ENCODE measurements at regions not wholly inside any gene's neighbourhood (a gene's known extent, or its start where the extent isn't known, plus 50 kb on each side); places are given as distances from the start of the nearest gene placed in this dataset.

DNA sequence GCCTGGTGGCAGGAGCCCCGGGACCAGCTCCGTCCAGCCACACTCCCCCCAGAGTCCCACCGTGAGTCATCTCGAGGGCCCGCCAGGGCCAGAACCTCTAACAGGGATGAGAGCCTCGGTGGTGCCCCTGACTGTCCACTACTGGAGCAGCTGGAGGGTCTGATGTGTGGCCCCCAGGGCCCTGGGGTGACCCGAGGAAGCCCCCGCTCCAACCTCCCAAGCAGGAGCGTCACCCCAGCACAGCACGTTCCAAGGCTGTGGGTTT, 135.9 kb upstream of the NKX1-1 start:
- no peak for DNase-seq

DNA sequence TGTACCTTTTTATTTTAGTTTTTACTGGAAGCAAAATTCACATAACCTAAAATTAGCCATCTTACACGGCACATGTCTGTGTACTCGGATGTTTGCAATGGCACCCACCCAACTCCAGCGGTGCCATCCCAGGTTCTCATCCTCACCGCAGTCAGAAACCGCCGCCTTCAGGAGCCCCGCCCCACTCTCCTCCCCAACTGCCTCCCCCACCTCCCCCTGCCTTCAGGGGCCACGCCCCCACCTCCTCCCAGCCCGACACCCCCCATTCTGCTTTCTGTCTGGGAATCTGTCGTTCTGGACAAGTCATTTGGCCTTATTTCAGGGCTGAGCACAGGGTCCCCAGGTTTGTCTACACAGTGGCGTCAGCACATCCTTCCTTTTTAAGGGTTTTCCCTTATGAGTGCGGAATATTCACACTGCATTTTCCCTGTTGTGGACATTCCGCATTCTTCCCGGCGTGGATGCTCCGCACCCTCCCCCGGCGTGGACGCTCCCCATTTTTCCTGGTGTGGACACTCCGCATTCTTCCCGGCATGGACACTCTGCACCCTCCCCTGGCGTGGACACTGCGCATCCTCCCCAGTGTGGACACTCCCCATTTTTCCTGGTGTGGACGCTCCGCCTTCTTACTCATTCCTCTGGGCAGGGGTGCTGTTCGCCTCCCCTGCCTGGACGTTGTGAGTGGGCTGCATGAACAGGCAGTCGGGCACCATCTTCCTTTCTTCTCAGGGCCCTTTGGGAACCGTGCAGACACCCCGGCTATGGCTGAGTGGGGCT, 135.4 kb upstream of the NKX1-1 start:
- DNase-seq: no peak

DNA sequence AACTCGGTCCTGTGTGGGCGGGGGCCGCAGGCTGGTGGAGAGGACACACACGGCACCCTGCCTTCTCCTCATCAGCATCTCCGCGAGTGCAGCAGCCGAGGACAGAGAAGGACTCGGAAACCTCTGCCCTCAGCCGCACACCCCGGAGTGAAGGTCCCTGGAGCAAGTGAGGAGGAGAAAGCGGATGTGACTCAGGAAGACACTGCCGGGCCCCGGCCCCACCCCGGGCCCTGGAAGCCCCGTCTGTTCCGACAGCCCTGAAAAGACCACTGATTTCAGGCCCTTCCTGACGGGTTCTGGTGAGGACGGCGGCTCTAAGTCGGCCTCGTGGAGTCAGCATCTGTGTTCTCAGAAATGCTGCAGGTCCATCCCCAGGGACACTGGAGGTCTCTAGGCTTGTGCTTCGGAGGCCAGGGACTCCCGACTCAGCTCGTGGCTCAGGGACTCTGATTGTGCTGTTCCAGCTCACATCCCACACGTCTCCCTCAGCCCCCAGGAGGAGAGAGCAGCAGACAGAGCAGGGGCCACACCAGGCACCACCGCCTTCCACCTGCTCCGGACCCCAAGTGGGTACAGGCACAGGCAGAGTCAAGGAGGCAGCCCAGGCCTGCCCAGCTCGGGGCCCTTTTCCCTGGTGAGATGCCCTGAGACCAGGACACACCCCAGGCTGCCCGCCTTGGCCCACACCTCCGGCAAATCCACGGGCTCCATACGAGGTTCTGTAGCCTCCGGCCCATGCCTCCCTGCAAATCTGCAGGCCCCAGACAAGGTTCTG, 134.5 kb upstream of the NKX1-1 start:
- DNase-seq: no peak

DNA sequence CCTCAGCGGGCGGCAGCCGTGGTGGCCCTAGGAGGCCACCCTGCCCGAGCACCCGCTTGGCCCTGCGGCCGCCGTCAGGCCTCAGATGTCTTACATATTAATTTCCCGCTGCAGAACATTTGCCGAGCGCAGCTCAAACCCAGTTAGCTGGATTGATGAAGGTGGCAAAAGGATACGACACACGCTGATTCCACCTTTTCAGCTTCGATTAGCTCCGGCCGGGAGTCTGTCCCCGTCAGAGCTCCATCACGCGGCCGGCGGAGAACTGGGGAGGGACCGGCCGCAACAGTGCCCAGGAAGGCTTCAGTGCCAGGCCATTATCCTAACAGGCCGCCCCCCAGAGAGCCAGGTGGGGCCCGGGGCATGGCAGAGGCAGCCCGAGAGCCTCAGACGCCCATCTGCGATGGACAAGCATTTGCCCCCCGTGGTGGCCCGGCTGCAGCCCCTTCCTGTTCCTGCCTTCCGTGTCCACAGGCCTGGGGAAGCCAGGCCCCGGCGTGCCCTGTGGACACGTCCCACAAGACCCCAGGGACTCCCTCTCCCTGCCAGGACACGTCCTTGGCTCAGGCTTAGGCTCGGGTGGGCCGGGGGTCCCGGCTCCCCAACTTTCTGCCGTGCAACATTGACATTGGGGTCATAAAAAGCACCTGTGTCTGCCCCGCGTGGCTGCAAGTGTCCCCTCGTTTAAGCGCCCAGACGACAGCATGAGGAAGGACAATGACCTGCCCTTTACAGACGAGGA, 133.8 kb upstream of the NKX1-1 start:
- no peak for DNase-seq

DNA sequence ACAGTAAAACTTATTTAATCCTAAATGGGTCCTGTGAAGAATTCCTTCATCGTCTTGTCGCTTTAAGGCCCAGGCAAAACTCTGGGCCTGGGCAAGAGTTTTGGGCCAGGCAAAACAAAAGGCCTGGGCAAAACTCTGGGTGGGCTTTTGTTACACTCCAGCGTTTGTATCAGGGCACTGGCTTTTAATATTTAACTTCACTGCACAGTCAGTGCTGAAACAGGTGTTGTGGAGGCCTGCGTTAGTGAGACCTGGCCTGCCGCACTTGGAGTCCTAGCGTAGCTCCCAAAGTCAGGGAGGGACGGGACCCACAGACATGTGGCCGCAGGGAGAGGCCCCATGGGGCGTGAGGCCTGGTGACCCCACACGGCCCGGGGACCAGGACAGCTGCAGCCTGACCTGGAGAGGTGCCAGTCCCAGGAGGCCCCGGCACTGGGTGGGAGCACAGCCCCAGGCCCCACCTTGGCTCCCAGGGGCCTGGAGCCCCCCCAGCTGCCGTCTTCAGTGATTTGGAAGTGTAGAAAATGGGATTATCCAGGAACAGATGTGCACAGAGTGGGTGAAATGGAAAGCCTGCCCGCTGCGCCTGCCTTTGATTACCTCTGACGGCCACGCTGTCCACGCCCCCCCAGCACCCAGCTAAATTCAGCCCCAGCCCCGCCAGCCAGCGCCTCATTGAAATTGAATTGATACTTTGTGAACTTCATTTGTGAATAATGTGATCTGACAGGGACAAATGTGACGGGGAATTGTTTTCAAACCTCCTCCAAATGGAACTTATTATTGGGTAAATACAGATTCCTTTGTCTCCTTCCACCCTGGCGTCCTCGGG, 132.9 kb upstream of the NKX1-1 start:
- no peak for DNase-seq

DNA sequence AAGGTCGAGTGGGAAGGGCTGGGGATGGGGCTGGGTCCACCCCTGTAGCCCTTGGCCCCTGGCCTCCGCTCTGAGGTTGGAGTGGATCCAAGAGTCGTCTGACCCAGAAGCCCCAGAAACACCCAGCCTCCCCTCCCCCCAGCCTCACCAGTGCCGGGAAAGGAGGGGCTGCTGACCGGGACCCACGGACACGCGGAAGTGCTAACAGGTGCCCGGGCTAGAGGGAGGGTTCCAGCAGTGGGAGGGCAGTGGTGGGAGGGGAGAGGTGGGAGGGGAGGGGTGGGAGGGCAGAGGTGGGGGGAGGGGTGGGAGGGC, 131.8 kb upstream of the NKX1-1 start:
- DNase-seq: no peak

DNA sequence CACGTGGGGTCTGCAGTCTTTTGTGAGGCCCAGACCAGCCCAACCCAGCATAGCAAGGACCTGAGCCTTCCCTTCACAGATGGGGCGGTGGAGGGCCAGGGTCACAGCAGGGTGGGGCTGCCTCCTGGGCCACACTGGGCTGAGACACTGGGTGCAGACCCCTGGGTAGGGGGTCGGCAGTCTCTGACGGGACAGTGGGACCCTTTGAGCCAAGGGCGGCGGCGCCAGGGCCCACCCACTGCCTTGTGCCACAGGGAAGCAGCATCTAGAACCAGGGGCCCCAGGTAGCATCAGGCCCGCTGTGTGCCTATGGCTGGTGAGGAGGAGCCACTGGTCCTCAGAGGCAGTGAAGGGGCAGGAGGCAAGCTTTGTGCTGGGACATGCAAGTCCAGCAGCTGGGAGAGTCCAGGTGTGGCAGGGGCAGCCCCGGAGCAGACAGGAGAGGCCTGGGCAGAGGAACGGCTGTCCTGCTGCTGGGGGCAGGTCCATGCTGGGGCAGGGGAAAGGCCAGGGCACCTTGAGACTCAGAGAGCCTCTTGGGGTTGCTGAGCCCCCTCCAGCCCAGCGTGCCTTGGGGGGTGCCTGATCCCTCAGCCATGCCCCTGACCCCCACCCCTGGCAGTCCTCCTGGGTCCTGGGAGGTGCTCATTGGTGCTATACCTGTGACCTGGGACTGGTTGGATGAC, 131.3 kb upstream of the NKX1-1 start:
- no peak for DNase-seq

DNA sequence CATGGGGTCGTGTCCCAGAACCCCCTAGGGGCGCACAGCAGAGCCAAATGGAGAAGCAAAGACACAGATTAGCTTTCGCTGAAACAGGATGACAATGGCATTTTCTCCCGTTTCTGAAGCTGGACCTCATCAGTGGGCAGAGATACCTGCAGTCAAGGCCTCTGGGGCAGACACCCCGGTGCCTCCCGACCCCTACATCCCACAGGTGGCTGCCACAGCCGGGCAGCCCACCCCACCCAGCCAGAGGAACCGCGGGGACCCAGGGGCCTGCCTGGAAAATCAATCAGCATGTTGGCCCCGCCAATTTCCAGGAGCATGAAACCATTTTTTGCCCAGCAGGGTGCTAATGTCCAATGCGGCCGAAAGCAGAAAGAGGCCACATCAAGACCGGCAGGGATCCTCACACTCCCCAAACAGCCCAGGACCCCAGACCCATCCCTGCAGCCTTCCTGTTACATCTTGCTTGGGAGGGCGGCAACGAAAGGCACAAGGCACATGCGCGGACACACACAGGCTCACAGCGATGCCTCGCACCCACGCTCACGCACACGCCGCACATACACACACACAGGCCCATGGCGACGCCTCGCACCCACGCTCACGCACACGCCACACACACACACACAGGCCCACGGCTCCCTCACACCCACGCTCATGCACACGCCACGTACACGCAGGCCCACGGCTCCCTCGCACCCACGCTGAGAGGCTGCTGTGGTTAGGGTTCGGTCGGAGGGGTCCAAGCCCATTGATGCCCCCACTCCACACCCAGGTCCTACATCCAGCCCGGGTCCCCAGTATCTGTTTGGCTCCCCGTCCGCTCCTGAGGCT, 130.6 kb upstream of the NKX1-1 start:
- no peak for DNase-seq

DNA sequence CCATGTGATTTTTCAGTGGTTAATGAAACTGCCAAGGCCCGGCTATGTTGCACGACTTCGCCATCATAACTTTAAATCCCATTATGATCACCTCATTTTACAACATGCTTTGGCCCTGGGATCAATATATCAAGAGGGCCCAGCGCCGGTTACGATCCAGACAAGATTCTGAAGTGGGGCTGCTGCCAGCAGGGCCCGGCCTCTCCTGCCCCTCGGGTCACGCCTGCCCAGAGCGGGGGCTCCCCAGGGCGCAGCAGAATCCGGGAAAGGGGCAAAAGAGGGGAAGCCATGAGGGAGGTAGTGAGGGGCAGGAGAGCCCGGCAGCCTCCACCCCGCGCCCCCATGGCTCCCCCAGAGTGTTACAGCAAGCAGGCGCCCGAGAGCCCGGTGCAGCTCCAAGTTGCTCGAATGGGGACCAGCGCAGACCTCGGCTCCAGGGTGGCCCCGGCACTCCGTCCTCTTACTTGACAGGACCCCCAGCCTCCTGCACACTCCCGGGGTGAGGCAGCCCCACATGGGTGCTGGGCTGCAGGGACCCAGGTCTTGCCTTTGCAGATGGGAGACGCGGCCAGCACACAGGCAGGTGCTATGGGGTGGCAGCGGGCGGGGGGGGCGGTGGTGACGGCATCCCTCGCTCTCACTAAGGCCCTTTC, 129.8 kb upstream of the NKX1-1 start:
- DNase-seq: no peak

DNA sequence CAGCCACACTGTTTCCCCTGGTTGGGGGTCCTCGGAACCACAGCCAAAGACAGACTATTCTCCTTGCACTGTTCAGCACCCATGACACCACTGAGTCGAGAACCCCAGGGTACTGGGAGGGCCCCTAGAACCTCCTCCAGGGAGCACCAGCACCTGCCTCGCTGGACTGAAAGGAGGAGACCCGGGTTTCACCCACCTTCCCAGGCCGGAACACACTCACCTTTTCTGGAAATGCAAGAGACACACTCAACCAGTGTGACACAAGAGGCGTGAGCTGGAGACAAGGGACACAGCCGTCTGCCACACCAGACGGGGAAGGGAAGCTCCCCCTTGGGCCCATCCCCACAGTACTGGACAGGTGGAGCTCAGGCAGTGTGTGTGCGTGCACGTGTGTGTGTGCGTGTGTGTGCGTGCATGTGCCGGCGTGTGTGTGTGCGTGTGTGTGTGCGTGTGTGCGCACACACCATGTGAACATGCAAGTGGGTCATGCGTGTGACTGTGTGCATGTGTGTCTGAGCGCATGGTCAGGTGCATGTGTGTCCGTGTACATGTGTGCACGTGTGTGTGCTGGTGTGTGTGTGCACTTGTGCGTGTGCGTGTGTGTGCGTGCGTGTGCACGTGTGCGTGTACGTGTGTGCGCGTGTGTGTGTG, 128.8 kb upstream of the NKX1-1 start:
- DNase-seq: no peak

DNA sequence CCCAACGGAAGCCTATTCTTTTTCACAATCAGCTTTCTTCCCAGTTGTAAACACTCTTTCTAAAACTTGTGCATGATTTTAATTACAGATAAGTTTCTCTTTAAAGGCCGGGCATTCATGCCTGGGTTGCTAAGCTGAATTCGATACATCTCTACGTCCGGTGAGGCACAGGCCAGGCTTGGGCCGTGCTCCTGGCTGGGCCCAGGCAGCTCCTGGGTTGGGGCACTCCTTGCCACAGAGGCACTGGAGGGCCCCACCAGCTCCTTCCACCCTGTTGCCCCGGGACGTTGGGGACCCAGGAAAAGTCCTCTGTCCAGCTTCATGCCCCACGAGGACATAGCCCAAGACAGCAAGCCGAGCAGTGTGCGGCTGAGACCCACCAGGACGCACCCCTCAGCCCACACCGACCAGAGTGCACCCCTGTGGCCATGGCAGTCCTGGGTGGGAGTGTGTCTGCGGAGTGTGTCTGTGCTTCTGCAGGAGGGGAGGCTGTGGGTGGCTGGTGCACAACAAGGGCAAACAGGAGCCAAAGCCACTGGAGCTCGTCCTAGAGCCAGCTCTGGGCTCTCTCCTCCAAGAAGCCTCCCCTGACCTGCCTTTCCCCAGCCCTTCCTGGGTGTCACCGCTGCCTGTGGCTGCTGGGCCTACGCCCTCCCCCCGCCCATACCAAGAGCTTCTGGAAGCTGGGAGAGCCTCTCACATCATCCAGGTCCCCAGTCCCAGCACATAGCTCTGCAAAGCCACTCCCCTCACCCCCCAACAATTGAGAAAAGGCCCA, 128.0 kb upstream of the NKX1-1 start:
- no peak for DNase-seq

DNA sequence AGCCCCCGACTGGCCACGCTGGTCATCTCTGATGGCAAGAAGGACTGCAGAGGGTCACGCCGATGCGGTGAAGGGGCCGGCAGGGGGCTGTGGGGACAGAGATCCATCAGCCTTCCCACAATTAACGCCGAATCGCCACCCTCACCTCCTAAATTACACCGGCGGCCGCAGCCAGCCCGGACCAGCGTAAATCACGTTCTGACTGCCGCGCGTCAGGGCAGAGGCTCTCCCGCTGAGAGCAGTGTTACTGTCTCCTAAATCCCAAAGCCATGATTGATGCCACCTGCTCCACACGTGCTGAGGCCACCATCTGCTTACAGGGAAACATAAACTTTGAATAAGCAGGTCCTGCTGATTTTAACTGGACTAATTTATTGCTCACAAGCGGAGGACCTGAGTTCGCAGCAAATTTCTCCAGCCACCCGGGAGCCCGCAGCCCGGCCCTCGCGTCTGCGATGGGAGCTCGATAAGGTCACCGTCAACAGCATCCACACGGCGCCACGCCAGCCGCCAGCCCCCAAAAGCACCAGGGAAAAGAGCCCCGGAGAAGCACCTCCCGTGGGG, 127.3 kb upstream of the NKX1-1 start:
- no peak for DNase-seq

DNA sequence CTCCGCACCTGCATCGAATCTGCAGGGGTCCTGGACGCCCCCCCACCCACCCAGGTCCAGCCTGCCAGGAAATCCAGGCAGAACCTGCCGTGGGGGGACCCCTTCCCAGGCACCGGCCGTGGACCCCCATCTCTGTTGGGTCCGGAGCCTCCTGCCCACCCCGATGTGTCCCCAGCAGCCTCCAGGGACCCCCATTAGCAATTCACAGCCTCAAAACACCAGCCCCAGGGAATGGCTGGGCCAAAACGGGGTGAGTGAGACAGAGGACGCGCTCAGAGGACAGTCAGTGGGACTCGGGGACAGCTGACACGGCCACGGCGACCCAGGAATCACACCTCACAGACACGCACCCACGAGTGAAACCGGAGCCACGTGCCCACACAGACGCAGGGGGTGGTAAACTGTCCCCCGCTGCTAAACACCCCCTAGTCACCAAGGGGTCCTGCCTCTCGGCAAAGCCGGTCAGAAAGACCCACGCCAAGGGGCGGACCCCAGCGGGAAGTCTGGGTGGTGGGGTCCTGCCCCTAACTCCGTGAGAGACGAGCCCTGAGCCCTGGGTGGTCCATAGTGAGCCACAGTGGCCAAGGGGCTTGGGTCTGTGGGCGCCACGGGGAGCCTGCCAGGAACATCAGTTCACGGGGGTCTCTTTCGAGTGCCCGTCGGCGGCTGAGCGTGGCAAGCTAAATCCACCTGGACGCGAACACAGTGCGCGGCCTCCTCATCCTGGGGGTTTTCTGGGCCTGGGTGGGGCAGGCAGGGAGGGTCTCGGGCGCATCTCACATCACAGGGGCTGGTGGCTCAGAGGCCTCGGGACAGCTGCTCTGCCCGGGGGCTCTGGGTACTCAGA, 126.5 kb upstream of the NKX1-1 start:
- DNase-seq: no peak

DNA sequence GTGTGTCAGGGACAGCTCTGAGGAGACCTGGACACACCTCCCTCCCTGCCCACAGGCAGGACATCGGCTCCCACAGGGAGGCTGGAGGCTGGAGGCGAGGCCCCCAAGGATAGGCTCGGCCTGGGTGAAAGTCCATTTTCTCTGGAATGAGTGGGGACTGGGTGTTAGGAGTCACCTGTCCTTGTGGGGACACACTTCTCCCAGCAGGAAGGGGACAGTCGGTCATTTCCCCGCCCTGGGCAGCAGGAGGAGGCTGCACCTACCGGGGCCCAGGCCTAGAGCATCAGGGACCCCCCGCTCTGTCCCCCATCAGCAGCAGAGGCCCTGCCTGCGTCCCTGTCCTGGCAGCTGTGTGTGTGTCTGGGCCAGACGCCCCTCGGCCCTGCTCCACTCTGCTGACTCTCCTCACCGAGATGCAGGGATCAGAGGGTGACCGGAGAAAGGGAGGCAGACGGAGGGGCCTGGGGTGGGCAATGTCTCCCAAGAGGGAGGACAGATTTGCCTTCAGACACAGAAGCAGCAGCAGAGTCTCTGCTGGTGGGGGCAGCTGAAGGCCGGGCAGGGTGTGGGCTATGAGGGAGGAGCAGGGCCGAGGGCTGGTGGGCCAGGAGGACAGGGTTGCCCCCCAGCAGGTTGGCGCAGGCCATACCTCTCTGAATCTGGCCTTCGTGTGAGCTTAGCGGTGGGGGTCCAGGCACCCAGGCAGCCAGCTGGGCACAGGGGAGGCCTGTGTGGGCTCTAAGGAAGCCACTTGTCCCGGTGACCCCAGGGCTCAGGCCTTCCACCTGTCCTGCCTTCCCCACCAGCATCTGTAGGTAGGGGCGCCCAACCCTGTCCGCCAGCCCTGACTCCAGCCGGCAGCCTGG, 125.7 kb upstream of the NKX1-1 start:
- peak in 1 of 5 donors; percentile 5 for DNase-seq

DNA sequence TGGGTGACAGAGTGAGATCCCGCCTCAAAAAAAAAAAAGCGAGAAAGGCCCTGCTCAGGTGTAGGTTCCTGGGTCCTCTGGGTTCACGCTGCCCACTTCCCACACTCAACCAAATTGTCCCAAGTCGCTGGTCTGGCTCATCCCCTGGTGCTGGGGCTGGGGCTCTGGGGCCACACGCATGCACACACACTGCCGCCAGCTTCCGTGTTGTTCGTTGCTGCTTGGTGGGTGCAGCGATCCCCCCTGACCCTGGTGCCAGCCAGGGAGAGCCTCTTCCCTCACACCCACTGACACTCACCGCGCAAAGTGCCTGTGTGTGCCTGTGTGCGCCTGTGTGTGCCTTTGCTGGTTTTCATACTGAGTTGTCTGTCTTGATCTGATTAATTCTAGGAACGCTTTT, 124.1 kb upstream of the NKX1-1 start:
- no peak for DNase-seq

DNA sequence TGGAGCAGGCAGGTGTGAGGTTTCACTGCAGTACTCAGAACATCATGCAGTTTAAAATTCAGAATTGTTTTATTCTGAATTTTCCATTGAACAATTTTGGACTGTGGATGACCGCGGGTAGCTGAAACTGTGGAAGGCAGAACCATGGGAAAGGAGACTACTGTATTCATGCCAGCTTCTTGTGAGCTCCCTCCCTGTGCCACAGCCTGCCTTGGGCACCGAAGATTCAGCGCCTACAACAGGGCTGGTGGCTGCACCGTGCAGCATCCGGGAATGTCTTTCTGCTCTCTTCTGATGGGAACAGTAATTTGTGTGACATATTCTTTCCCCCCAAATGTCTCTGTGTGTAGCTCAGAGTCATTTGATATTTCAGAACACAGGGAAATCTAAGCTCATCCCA, 118.5 kb upstream of the NKX1-1 start:
- DNase-seq: no peak

DNA sequence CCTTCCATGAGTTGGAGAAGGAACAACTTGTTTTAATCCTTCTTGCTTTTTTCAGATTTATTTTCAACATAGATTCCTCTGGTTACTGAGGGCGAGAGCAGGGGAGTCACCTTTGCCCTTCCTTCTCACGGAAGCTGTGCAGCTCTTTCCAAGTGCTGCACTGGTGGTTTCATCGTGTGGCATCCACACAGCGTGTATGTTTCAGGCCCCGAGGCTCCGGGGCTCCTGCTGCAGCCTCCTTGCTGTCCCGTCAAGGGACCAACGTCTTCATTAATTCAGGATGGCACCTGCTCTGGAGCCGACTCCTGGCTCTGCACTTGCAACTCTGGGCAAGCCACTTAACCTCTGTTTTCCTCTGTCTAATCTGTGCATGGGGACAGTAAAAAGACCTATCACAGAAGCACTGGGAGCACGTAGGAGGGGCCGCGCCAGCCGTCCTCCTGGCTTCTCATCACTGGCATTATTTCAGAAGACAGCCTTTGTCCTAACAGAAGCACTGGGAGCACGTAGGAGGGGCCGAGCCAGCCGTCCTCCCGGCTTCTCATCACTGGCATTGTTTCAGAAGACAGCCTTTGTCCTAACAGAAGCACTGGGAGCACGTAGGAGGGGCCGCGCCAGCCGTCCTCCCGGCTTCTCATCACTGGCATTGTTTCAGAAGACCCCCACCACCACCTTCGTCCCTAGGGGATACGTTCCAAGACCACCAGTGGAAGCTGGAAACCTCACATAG, 117.8 kb upstream of the NKX1-1 start:
- no peak for DNase-seq

All from T-helper 1 cell (primary cell).